SIG-M5 (cell line): ENCODE measurements at regions not wholly inside any gene's neighbourhood (a gene's known extent, or its start where the extent isn't known, plus 50 kb on each side); places are given as distances from the start of the nearest gene placed in this dataset.

Experiments
- DNase-seq: peaks from one replicate; lab custom pipeline; 2025; lab: John Stamatoyannopoulos, UW

DNA sequence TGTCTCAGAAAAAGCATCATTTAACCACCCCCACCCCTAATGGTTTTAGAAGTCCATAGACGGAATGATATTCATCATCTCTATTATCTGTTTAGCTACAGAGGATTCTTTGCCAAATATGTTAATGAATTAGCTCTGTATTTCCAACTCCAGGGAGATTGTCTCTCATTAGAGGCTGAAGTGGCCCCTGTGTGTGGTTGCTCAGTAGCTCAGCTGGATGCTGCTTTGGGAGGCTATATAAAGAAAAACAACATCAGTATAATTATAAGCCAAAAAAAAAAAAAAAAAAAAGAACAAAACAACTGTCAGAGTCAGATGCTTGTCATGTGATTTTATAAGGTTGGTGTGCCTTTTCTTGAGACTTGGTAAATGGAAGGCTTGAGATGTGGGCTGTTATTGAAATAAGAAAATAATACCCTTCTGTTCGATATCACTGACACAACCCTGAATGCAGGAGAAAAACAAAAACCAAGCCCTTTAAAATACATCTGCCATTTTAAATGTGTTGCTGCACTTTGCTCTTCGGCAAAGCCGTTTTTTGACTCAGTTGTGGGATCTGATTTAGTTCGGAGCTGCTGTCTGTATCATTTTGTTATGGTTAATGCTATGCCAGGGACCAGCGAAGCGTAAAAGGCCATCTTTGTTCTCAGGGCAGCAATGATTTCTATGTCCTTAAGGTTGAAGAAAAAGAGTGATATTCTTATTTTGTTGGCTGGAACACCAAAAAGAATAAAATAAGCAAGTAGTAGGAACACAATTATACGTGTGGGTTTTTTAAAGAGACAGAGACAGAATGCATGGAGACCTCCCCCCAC is 422.6 kb downstream of the QKI start:
- no peak for DNase-seq

GRCh38 chr6:163835439-163836171 is 421.1 kb downstream of the QKI start:
- DNase-seq: no peak

- no peak for DNase-seq
Observed at GRCh38 chr6:163834226-163834970, 419.9 kb downstream of the QKI start.

GRCh38 chr6:163831736-163832135 is 417.2 kb downstream of the QKI start:
- no peak for DNase-seq

GRCh38 chr6:163830641-163831040 is 416.1 kb downstream of the QKI start:
- DNase-seq: no peak

DNA sequence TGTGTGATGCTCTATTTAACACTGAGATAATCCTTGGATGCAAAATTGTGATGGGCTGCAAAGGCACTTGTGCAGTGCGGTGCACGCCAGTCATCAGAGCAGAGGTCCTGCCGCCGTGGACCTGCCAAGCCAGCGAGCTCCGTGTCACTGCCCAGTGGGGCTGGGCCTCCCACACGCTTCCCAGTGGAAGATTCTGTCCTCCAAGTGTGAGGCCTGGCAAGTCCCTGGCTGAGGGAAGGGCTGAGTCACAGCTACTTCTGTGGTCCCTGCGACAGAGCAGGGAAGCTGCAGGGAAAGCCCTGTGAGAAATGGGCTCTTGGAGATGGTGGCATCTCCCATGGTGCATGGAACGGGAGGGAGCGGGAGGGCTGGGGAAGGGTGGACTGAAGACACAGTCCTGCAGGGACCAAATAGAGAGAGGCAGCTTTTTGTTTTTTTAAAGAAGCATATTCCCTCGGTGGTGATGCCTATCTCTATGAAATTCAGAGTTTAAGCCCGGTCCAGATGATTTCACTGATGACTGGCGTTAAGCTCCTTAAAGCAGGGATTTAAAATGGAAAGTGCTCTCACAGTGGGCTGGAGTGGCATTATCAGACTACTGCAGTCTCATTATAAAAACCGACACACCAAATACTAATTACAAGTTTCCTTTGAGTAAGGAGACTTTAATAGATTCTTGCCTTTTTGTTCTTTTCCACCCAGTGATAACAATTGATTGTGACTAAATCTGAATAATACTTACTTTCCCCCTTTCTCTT is 413.7 kb downstream of the QKI start:
- no peak for DNase-seq

DNA sequence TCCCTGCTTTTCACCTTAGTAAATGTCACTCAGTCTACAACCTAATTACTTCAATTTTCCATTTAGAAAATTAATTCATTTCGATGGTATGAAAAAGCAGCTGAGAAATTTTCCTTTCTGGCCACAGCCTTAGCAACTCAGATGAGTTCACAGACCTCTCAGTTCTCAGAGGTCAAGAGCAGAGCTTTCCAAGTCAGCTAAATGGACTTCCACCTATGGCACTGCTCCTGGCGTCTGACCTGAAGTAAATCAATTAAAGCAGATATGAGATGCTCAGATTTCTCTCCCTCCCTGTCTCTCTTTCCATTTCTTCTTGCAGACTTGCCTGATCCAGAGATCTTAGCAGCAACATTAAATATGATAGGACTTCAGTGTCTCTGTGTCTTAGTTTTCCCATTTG is 412.6 kb downstream of the QKI start:
- DNase-seq: no peak

DNA sequence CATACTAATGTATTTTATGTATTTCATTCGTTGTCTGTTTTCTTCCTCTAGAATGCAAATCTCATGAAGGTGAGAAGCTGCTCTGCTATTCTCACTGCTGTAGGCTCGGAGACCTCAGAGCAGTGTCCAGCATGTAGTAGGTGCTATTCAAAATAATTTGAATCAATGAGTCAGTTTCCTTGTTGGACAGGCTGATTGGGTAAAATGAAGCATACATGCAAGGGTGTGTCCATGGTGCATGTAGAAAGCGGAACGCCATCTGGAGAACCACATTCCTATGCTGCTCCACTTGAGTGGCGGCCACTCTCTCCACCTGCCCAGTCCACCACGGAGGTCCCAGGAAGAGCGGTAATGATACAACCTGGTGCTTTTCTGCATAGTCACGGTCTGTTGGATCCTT is 412.1 kb downstream of the QKI start:
- DNase-seq: no peak

GRCh38 chr6:163825033-163825432 is 410.5 kb downstream of the QKI start:
- DNase-seq: no peak

- no peak for DNase-seq
Observed at GRCh38 chr6:163823577-163823976, 409.1 kb downstream of the QKI start.

DNA sequence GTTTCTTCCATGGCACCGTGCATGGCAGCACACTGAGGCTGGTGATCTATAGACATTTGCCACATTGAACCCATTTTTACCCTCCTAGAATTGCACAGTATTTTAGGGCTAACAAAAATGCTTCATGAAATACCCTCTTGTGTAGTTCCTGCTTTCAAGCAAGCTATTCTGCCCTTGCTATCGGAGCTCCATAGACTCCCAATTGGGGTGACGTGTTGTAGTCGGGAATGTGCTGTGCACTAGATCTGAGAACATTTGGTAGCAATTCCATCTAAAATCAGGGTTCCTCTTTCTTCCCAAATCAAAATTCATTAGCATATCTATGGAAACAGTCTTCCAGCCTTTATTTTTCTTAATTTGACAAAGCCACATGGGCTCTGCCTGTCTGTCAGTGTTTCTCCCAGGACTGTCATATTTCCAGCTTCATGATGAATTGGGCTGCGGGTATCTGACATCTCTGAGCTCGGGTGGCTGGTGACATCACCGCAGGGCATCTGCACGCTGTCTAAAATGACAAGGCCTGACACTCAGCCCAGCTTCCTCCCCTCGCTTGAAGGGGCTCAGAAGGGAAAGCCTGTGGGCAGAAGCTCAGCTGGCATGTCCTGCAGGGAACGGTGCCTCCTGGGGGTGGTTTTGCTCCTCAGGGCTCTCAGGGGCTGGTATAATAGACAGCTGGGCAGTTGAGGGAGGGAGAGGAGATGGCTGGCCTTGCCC is 406.4 kb downstream of the QKI start:
- no peak for DNase-seq

DNA sequence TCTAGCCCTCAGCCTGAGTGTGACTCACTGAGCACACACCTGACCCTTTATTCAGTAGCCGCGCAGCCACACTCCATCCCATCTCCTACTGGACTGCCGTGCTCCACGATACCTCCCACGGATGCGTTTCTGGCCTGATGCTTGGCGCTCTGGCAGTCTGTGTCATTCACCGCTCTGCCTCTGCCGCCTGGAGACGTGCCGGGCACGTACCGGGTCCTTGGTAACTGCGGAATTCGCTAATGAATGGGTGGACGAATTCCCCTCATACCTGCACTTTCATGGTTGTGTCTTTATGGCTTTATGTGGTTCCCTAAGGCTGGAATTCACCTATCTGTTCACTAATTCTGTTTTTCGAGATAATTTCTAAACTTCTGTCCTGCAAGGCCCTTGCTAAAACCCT is 405.7 kb downstream of the QKI start:
- no peak for DNase-seq

DNA sequence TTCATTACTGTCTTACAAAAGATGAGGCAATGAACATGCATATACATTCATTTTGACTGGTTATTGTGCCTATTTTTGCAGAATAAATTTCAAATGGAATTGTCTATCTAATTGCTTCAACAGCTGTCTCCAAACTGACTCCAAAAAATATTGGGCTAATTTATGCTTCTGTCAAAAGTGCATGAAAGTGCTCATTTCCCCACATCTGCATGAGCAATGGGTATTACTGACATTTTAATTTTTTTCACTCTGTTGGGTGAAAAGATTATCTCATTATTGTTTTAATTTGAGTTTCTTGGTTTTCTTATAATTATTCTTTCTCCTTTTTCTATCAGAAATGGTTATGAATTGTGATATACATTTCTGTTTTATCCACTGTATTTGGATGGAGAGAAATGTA is 404.2 kb downstream of the QKI start:
- no peak for DNase-seq

DNA sequence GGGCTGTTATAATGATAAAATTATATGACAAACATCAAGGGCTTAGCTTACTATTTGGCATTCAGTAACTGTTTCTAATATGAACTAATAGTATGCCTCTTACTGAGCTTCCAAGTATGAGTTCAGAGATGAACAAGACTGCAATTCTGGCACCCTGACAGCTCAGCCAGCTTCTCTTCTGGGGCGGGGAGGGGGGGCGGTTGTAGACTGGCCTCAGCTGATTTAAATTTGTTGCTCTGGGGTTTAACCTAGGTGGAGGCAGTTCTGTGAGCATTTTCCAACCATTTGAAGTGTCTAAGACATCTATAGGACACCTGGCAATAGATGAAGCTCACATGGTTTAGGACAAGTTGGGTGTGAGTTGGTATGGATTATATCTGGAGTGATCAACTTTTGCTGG is 401.9 kb downstream of the QKI start:
- DNase-seq: no peak

- DNase-seq: no peak
Observed at GRCh38 chr6:163815796-163816195, 401.3 kb downstream of the QKI start.

DNA sequence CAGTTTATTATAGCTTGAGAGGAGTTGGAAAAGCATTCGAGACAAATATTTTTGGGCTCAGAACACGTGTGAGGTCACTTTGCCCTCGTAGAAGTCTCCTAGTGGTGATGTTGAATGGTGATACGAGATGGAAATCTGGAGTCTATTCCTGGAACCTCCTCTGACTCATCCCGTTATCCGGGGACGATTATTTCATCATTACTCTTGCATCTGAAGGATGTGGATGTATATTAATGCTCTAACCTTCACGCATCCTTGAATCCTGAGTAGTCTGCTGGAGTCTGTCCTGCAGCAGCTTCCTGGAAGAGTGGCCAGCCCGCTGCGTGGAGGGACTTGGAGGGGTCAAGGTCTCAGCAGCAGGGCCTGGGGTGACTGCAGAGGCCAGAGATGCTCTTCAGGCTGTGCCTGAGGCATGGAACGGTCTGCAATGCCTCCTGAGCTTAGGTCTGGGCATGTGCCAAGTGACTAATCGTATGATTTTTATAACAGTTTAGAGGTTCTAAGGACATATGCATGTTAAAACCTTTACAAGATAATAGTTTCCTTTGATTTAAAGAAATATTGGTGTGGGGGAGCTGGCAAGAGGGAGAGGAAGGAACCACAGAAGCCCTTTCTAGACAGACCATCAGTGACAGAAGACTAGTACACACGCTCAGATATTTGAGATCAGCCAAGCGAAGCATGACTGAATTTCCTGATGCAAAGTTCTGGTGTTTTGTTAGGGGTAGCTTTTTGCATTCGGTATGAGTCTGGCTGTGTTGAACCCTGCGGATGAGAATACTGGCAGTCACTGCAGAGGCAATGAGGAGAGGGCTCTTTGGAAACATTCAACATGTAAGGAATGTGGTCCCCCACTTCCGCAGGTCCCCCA is 400.2 kb downstream of the QKI start:
- DNase-seq: no peak

DNA sequence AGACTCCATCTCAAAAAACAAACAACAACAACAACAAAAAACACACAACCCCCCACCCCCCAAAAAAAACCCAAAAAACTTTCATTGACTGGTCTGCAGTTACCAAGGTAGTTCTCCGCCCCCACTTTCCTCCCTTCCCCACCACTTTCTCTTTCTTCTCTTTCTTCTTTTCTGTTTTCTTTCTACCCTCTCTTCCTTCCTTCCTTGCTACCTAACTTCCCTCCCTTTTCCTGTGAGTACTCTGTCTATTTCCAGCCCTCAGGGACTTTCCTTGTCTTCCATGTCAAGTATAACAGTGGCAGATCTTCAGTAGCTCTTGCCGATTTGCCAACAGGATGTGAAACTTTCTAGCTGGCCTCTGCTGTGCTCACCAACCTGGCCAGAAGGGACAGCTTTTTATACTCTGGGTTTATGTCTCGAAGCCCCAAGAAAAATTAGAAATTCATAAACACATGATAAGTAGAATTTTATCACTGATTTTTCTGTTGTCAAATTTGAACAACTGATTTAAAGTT is 399.5 kb downstream of the QKI start:
- no peak for DNase-seq

GRCh38 chr6:163811317-163811716 is 396.8 kb downstream of the QKI start:
- no peak for DNase-seq

DNA sequence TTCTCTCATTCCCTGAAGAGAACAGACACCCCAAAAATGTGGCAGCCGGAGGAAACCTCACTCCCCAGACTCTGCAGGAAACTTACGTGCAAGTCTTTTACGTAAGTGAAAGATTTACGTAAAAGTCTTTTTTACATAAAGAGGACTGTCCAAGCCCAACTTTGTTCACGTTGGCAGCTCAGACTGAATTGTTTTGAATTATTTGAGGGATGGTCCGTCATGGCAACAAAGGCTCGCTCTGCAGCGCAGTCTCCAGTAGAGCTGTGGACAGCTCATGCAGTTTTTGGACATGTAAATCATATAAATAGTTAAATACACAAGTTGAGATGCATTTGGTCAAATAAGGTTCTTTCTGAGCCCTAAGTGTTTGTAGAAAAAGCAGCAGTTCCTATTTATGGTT is 394.8 kb downstream of the QKI start:
- DNase-seq: no peak

DNA sequence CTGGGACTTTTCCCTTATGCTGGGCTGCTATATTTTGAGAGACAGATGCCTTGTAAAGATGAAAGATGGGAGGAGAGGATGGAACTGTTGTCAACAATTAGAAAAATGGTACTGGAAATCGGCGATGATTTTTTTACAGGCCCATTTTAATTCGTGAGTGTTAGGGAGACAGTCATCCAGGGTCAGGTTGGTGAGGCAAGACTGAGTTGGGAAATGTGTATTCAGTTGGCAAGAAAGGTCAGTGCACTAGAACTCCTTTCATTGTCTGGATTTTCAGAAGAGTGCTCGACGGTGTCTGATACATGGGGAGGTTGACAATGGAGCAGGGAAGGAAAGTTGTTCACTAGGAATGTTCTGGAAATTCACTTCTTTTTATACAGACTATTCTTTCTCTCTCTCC is 394.4 kb downstream of the QKI start:
- no peak for DNase-seq
